ENCODE measurements at regions not wholly inside any gene's neighbourhood (a gene's known extent, or its start where the extent isn't known, plus 50 kb on each side); places are given as distances from the start of the nearest gene placed in this dataset.

- no peak for TF ChIP-seq CTCF (IDR thresholded peaks at IDR 0.05)
- TF ChIP-seq RFX5 (IDR thresholded peaks at IDR 0.05; ENCODE audit: low read length): no peak
- no peak for TF ChIP-seq RAD21 (IDR thresholded peaks at IDR 0.05; ENCODE audit: low read length)
- TF ChIP-seq EP300 (IDR thresholded peaks at IDR 0.05; ENCODE audit: borderline replicate concordance in 1 of 2, low read depth in 1 of 2, low read length in 1 of 2): no peak
Measured at GRCh38 chr3:168419091-168419490, 323.4 kb upstream of the GOLIM4 start.

Measured in SK-N-SH (cell line).